ENCODE measurements at regions not wholly inside any gene's neighbourhood (a gene's known extent, or its start where the extent isn't known, plus 50 kb on each side); places are given as distances from the start of the nearest gene placed in this dataset.

DNA sequence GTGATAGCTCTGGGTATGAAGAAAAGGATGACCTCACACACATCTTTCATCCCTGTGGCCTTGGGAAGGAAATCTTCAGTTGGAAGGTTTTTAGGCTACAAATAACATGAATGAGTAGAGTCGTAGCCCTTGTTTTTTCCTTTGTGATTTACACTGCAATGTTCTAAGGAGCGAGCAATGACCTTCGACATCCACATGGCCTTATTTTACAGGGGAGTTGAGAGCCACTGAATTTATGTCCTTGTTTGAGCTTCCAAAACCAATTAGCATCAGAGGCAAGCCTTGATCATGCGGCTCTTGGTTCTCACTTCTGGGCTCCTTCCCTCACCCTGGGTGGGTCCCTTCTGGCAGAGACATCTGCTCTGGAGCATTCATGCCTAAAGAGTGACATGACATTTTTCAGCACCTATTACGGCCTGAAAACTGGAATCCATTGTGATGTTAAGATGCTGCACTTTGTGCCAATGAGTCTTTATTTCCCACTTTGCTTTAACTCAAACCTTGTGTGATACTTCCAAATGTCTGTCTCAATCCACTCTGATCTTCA lies 70.5 kb upstream of the RUNX1 start:
- H3K9me3 ChIP-seq (ENCODE audit: control insufficient read depth, low read length), result no peaks in the 10 kb centered on the region
- H3K36me3 ChIP-seq (ENCODE audit: control insufficient read depth, insufficient read depth, low read length), result no peaks in the 10 kb centered on the region
- H3K27me3 ChIP-seq (ENCODE audit: control insufficient read depth, insufficient read depth, low read length), result no peaks in the 10 kb centered on the region

DNA sequence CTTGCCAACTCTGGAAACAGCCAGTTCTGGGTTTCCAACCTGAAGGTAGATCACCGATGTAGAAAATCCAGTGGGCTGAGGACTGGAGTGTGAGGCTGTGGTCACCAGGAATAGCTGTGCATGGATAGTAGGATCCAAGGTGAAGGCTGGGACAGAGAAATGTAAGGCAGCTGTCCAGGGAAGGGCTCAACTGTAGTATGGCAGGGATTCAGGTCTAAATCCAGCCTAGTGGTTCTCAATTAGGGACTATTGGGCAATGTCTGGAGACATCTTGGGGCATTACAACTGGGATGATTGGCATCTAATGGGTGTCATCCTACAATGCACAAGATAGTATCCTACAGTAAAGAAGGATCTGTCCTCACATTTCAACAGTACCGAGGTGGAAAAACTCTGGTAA lies 67.7 kb upstream of the RUNX1 start:
- Histone ChIP-seq H3K27me3 (ENCODE audit: control insufficient read depth, insufficient read depth, low read length) (no peaks in the 10 kb centered on the region), H3K4me3 (ENCODE audit: low read length) (no peak overlapping the region), H3K4me1 (ENCODE audit: control insufficient read depth, insufficient read depth, low read length) (no peaks in the 10 kb centered on the region), H3K9ac (ENCODE audit: low read length) (no peak overlapping the region), H3K9me3 (ENCODE audit: control insufficient read depth, low read length) (no peaks in the 10 kb centered on the region), H3K36me3 (ENCODE audit: control insufficient read depth, insufficient read depth, low read length) (no peaks in the 10 kb centered on the region)

More for the DNA sequence above, 70.5 kb upstream of the RUNX1 start:
- Histone ChIP-seq H3K4me1 (ENCODE audit: control insufficient read depth, insufficient read depth, low read length) (no peaks in the 10 kb centered on the region), H3K9ac (ENCODE audit: low read length) (no peak overlapping the region), H3K4me3 (ENCODE audit: low read length) (no peak overlapping the region)

DNA sequence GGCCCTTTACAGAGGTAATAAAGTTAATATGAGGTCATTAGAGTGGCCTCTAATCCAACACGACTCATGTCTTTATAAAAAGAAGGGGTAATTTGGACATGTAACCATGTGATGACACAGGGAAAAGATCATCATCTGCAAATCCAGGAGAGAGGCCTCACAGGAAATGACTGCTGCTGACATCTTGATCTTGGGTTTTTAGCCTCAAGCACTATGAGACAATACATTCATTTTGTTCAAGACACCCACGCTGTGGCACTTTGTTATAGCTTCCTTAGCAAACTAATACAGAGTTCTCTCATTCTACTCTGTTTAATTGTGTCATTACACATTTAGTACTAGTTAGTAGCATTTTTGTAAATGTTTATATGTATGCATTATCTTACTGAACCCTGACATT lies 64.0 kb upstream of the RUNX1 start:
- Histone ChIP-seq H3K4me1 (ENCODE audit: control insufficient read depth, insufficient read depth, low read length) (no peaks in the 10 kb centered on the region), H3K27me3 (ENCODE audit: control insufficient read depth, insufficient read depth, low read length) (no peaks in the 10 kb centered on the region), H3K9me3 (ENCODE audit: control insufficient read depth, low read length) (no peaks in the 10 kb centered on the region), H3K36me3 (ENCODE audit: control insufficient read depth, insufficient read depth, low read length) (no peaks in the 10 kb centered on the region), H3K9ac (ENCODE audit: low read length) (no peak overlapping the region), H3K4me3 (ENCODE audit: low read length) (no peak overlapping the region)

DNA sequence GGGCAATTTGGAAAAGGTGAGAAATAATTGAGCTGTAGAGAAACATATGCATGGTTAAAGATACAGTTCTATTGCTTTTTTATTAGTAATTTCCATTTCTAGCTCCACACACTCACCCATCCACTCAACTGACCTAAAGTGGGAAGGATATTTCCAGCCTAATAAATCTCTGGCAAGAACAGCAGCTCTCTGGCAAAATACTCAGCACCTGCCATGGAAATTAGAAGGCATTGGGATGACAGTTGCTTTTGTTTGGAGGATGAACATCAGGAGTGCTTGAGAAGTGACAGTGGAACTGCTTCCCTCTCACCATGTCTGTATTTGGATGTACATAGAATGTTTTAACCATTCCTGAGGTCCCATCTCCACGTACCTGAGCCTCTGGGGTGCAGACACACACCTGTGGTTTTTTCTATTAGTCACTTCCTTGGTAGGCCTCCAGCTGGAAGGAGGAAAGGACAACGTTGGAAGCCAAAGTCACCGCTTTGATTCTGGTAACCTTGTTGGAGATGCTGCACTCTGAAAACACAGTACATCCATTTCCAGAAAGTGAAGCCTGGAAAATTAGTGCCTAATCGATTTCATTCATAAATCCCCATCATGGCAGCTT lies 62.3 kb upstream of the RUNX1 start:
- Histone ChIP-seq H3K27me3 (ENCODE audit: control insufficient read depth, insufficient read depth, low read length) (no peaks in the 10 kb centered on the region), H3K9me3 (ENCODE audit: control insufficient read depth, low read length) (no peaks in the 10 kb centered on the region), H3K36me3 (ENCODE audit: control insufficient read depth, insufficient read depth, low read length) (no peaks in the 10 kb centered on the region), H3K9ac (ENCODE audit: low read length) (no peak overlapping the region), H3K4me3 (ENCODE audit: low read length) (no peak overlapping the region), H3K4me1 (ENCODE audit: control insufficient read depth, insufficient read depth, low read length) (no peaks in the 10 kb centered on the region)

DNA sequence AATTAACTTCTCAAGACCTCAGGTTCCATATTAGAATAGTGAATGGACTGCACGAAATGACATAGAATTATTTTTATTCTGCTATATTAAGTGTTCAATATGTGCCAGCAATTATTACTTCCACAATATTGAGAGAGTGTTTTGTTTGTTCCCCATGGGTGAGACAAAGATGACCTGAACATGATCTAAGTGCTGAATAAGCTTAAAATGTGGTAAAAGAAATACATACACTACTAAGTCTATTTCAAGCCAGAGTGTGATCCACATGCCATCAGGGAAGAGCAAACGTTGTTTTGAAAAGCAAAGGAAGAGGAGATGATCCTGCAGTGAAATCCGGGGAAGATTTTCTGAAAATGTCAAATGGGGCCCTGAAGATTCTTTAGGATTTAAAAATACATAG lies 59.8 kb upstream of the RUNX1 start:
- Histone ChIP-seq H3K9ac (ENCODE audit: low read length) (no peak overlapping the region), H3K27me3 (ENCODE audit: control insufficient read depth, insufficient read depth, low read length) (no peaks in the 10 kb centered on the region), H3K36me3 (ENCODE audit: control insufficient read depth, insufficient read depth, low read length) (no peaks in the 10 kb centered on the region), H3K9me3 (ENCODE audit: control insufficient read depth, low read length) (no peaks in the 10 kb centered on the region), H3K4me1 (ENCODE audit: control insufficient read depth, insufficient read depth, low read length) (no peaks in the 10 kb centered on the region), H3K4me3 (ENCODE audit: low read length) (no peak overlapping the region)

DNA sequence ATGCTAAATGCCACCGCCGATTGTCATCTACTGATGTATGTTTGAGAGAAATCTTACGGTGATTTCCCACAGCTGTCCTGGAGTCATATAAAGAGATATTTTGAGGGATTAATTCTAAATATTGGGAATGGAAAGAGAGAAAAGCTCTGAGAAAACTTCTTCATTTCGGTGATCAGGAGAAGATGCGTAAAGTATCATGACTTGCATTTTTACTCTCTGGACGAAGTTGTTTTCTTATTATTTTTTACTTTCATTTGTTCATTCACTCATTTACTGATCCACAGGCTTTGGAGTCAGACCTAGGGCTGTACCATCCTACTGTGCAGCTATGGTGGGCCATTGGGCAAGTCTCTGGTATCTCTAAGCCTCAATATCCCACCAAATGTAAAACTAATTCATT lies 58.4 kb upstream of the RUNX1 start:
- Histone ChIP-seq H3K27me3 (ENCODE audit: control insufficient read depth, insufficient read depth, low read length) (no peaks in the 10 kb centered on the region), H3K9me3 (ENCODE audit: control insufficient read depth, low read length) (no peaks in the 10 kb centered on the region)

DNA sequence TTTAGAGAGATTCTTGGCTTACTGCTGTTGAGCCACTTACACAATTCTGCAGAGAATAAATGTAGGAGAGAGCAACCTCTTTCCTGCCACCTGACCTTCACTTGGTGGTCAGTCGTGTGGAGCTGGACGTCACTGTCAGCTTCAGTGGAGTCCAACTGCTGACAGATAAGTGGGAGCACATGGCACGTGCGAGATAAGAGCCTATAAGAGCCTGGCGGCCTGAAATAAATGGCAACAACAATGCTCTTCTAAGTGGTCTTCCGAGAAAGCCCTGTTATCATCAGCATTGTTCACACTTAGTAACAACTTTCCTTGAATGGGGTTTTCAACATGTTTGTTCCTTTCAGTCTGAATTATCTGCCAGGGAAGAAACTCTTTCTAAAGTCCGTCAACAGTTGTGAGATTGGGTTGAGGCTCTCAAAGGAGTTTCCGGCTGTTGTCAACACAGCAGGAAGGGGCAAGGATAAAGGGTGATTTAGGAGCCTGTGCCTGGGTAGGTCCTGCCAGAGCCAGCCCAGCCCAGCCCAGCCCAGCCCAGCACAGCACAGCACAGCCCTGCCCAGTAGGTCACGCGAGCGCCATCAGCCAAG lies 57.2 kb upstream of the RUNX1 start:
- H3K4me1 ChIP-seq (ENCODE audit: control insufficient read depth, insufficient read depth, low read length), result no peaks in the 10 kb centered on the region
- no peaks in the 10 kb centered on the region for H3K9me3 ChIP-seq (ENCODE audit: control insufficient read depth, low read length)
- H3K36me3 ChIP-seq (ENCODE audit: control insufficient read depth, insufficient read depth, low read length), result no peaks in the 10 kb centered on the region
- no peak overlapping the region for H3K9ac ChIP-seq (ENCODE audit: low read length)
- no peaks in the 10 kb centered on the region for H3K27me3 ChIP-seq (ENCODE audit: control insufficient read depth, insufficient read depth, low read length)
- H3K4me3 ChIP-seq (ENCODE audit: low read length), result no peak overlapping the region

More for the DNA sequence above, 58.4 kb upstream of the RUNX1 start:
- no peak overlapping the region for H3K4me3 ChIP-seq (ENCODE audit: low read length)
- H3K36me3 ChIP-seq (ENCODE audit: control insufficient read depth, insufficient read depth, low read length), result no peaks in the 10 kb centered on the region
- no peak overlapping the region for H3K9ac ChIP-seq (ENCODE audit: low read length)
- no peaks in the 10 kb centered on the region for H3K4me1 ChIP-seq (ENCODE audit: control insufficient read depth, insufficient read depth, low read length)

DNA sequence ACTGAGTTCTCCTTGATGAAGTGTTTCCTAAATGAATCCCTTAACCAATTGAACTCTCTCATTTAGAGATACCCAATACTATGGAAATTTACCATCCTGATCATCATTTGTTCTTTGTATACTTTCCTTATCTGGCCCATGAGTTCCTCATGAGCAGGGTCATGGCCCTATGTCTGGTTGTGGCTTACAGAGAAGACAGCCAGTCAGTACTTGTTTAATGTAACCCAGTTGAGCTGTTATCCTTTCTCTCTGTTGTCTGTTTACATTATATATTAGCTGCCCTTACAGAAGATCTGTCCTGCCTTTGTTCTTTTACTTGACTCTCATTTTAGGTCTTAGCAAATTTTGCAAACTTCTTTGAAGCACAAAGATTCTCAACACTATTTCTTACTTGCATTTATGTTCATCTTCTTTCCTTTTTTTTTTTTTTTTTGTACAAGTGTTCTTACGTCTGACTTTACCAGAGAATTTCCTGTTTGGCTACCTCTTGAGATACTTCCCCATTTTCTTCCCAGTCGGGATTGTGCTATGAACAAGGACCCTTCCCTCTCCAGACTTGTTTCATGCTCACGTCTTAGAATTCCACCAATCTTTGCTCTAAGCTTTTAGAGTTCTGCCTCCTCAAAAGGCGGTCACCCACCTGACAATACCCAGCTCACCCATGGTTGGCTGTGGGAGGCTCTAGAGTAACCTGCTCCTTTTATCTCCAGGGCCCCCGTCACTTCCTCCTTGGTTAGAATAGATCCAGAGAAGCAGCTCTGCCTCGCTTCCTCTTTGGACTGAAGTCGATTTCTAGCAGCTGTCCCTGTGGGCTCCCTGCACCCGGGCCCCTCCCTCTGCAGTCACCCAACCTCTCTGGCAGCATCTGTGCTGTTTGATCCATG lies 53.6 kb upstream of the RUNX1 start:
- H3K27me3 ChIP-seq (ENCODE audit: control insufficient read depth, insufficient read depth, low read length), result no peaks in the 10 kb centered on the region
- no peaks in the 10 kb centered on the region for H3K36me3 ChIP-seq (ENCODE audit: control insufficient read depth, insufficient read depth, low read length)
- no peak overlapping the region for H3K9ac ChIP-seq (ENCODE audit: low read length)
- no peak overlapping the region for H3K4me3 ChIP-seq (ENCODE audit: low read length)
- no peaks in the 10 kb centered on the region for H3K4me1 ChIP-seq (ENCODE audit: control insufficient read depth, insufficient read depth, low read length)
- H3K9me3 ChIP-seq (ENCODE audit: control insufficient read depth, low read length), result no peaks in the 10 kb centered on the region

DNA sequence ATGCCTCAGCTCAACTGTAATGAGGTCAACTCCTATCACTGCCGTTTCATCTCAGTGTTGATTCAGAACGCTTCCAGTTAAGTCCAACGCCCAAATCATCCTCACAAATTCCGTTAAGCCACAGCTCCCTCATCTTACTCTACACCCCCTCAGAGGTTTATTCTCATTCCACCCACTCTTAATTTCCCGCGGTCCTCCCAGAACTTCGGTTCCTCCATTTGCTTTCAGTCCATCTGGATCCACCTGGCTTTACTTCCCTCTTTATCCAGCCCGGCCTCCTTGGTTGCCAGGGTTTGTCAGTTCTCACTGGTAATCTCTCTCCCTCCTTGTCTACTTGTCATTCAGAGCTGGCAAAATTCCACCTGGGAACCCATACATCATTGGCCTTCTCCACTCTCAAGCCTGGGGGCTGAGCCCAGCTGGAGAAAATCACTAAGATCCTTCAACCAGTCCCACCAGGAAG lies 51.3 kb upstream of the RUNX1 start:
- no peak overlapping the region for H3K4me3 ChIP-seq (ENCODE audit: low read length)
- no peaks in the 10 kb centered on the region for H3K4me1 ChIP-seq (ENCODE audit: control insufficient read depth, insufficient read depth, low read length)
- H3K9ac ChIP-seq (ENCODE audit: low read length), result no peak overlapping the region
- H3K9me3 ChIP-seq (ENCODE audit: control insufficient read depth, low read length), result no peaks in the 10 kb centered on the region
- no peaks in the 10 kb centered on the region for H3K27me3 ChIP-seq (ENCODE audit: control insufficient read depth, insufficient read depth, low read length)
- H3K36me3 ChIP-seq (ENCODE audit: control insufficient read depth, insufficient read depth, low read length), result no peaks in the 10 kb centered on the region

DNA sequence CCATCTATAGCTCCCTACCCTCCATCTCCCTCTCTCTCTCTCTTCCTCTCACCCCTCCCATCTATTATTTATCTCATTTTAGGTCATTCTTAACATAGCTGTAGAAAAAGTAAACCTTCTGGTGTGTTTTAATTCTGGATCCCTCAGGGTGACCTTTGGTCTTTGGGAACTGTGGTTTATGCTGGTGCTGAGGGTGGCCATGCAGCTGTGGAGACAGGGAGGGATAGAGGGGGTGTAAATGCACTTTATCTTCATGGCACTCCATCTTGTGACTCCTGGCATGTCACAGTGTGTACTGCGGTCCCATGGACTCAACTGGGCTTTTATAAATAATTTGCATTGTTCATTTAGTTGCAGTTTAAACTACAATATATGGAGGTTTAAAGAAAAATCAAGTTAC lies 50.2 kb upstream of the RUNX1 start:
- Histone ChIP-seq H3K4me3 (ENCODE audit: low read length) (no peak overlapping the region), H3K4me1 (ENCODE audit: control insufficient read depth, insufficient read depth, low read length) (no peaks in the 10 kb centered on the region), H3K36me3 (ENCODE audit: control insufficient read depth, insufficient read depth, low read length) (no peaks in the 10 kb centered on the region), H3K9me3 (ENCODE audit: control insufficient read depth, low read length) (no peaks in the 10 kb centered on the region), H3K27me3 (ENCODE audit: control insufficient read depth, insufficient read depth, low read length) (no peaks in the 10 kb centered on the region), H3K9ac (ENCODE audit: low read length) (no peak overlapping the region)
